ENCODE measurements at regions not wholly inside any gene's neighbourhood (a gene's known extent, or its start where the extent isn't known, plus 50 kb on each side); places are given as distances from the start of the nearest gene placed in this dataset.

DNA sequence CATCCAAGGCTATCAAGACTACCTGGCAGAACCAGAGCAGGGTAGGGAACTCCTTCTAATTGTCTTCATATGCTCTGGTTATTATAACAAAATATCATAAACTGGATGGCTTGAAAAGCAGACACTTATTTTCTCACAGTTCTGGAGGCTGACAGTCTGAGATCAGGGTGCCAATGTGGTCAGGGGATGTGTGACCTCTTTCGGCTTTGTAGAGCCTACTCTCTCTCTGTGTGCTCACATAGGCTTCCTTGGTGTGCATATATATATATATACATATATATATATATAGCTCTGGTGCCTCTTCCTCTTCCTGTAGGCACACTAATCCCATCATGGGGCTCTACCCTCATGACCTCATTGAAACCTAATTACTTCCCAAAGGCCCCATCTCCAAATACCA, 101.6 kb downstream of the ARL6IP6 start:
- DNase-seq (ENCODE audit: low spot score in 2 of 2) = no peak
- Histone ChIP-seq H3K4me3 (no peak overlapping the region), H3K36me3 (replicated peaks) (no peaks in the 10 kb centered on the region), H3K4me1 (no peaks in the 10 kb centered on the region), H3K9me3 (no peaks in the 10 kb centered on the region), H3K27me3 (ENCODE audit: low read depth) (no peaks in the 10 kb centered on the region; the same call in 1 of the 2 replicates)
- in situ Hi-C loops (cut with MboI; ENCODE audit: low sequenced_read_pairs) = no loop called here

DNA sequence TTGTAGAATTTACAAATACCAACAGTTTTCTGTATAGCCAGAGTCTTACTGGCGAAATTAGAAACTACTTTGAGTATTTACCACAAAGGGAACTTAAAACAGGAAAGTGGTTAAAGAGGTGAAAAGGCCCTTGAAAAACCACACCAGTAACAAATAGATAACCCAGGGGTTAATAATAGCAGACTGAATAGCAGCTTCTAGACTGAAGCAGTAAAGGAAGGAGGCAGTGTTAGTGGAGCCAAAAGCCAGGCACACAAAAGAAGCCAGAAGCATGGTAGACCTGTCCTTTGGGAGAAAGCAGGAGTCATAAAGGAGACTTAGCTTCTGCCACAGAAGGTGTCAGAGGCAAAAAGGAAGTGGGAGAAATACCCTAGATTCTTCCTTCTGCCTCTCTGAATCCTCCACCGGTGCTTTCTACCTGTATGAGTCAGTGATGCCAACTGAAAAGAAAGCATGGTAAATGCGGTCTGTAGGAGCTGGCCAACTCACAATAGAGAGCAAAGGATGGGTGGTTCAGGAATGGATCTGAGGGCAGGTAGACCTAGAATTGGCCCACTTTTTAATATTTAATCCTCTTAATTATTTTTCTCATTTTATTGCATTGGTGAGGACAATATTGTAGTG, 97.3 kb downstream of the ARL6IP6 start:
- H3K4me3 ChIP-seq = no peak overlapping the region
- peaks cover 2% of the 10 kb centered on the region for H3K9me3 ChIP-seq
- H3K36me3 ChIP-seq (replicated peaks) = no peaks in the 10 kb centered on the region
- in situ Hi-C loops (cut with MboI; ENCODE audit: low sequenced_read_pairs) = no loop called here
- no peaks in the 10 kb centered on the region; the same call in 1 of the 2 replicates for H3K27me3 ChIP-seq (ENCODE audit: low read depth)
- H3K4me1 ChIP-seq = no peaks in the 10 kb centered on the region
- no peak for DNase-seq (ENCODE audit: low spot score in 2 of 2)

DNA sequence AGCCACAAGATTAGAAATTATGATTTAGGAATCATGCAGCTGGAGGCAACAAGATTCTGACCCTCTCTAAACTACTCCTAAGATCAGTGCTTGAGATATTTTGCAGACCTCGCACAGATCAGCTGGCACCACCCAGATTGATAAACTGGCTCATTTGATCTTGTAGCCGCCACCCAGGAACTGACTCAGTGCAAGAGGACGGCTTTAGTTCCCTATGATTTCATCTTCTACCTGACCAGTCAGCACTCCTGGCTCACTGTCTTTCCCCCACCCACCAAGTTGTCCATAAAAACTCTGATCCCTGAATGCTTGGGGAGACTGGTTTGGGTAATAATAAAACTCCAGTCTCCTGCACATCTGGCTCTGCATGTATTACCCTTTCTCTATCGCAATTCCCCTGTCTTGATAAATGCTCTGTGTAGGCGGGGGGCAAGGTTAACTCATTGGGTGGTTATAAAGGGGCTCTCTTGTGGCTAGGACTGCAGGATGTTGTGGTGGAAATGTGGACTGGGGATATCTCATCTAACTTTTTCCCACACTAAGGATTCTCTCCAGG, 96.1 kb downstream of the ARL6IP6 start:
- Histone ChIP-seq H3K27me3 (ENCODE audit: low read depth) (no peaks in the 10 kb centered on the region; the same call in 1 of the 2 replicates), H3K4me1 (no peaks in the 10 kb centered on the region), H3K36me3 (replicated peaks) (no peaks in the 10 kb centered on the region), H3K9me3 (peaks cover 2% of the 10 kb centered on the region), H3K4me3 (no peak overlapping the region)
- DNase-seq (ENCODE audit: low spot score in 2 of 2) = no peak
- in situ Hi-C loops (cut with MboI; ENCODE audit: low sequenced_read_pairs) = no loop called here

DNA sequence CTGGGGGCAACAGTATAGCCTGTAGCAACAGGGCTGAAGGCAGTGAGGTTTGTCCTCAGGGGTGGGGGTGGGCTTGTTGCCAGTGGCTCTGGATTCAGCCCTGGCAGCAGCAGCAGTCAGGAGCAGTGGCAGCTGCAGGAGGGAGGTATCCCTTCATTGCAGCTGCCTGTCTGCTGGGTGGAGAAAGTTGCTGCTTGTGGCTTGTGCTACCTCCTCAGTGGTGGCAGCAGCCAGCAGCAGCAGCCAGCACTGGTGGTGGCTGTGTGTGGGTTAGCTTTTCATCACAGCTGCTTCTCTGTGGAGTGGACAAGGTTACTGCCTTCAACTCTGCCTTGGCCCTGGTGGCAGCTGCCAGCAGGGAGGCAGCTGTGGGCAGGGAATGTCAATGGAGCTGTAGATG, 94.9 kb downstream of the ARL6IP6 start:
- no peak for DNase-seq (ENCODE audit: low spot score in 2 of 2)
- in situ Hi-C loops (cut with MboI; ENCODE audit: low sequenced_read_pairs) = no loop called here

More for the DNA sequence above, 94.9 kb downstream of the ARL6IP6 start:
- Histone ChIP-seq H3K4me1 (no peaks in the 10 kb centered on the region), H3K36me3 (replicated peaks) (no peaks in the 10 kb centered on the region), H3K27me3 (ENCODE audit: low read depth) (no peaks in the 10 kb centered on the region; the same call in 1 of the 2 replicates), H3K4me3 (no peak overlapping the region), H3K9me3 (peaks cover 2% of the 10 kb centered on the region)

Data from HAP-1 (cell line).